ENCODE measurements at regions not wholly inside any gene's neighbourhood (a gene's known extent, or its start where the extent isn't known, plus 50 kb on each side); places are given as distances from the start of the nearest gene placed in this dataset.

DNA sequence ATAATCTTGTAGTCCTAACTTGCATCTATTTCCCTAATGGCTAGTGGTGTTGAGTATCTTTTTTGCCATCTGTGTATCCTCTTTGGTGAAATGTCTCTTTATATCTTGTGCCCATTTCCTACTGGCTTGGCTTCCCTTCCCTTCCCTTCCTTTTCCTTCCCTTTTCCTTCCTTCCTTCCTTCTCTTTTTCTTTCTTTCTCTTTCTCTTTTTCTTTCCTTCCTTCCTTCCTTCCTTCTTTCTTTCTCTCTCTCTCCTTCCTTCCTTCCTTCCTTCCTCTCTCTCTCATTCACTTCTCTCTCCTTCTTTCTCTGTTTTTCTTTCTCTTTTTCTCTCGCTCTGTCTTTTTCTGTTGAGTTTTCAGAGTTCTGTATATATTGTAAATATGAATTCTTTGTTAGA is 61.5 kb upstream of the SLC4A4 start:
- no peak for DNase-seq (ENCODE audit: low read depth)

DNA sequence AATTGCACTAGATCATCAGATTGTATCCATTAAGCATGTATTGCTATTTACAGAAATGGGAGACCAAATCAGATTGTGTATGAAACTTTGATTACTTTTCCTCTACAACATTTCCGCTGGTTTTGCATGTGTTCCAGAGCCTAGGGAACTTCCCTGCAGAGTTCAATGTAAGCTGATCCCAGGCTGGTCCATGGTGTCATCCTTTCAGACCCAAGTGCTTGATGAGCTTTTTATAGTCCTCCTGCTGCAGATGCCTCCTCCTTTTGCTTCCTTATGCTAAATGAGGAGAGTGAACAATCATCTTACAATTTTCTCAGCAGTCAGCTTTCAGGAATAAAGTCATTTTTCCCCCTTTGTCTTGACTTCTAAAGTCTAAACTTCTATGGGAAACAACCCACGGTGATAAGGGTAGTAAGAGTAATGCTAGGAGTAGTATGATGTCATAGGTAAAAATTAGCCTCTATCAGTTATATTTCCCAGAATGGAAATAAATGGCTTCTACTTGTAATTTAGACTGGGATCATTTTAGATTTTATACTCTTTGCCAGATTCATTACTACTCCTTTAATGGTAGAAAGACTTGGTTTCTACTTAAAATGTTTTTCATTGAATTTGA is 55.1 kb upstream of the SLC4A4 start:
- no peak for DNase-seq (ENCODE audit: low read depth)

DNA sequence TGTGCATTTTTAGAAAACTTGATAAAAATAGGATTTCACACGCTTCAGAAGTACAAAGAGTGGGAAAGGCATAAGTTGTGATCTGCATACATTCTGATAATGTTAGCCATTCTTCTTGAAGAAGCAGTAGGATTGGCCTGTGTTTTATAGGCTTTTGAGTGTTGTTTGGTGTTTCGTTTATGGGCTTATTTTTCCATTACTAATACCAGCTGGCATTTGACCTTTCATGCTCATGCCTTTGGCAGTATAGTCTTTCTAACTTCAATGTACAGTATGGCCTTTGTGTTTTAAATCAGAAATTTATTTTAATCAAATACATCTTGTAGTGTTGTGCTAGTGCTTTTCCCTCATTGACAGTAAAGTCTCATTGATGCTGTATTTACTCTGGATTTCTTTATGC is 51.5 kb upstream of the SLC4A4 start:
- no peak for DNase-seq (ENCODE audit: low read depth)

DNA sequence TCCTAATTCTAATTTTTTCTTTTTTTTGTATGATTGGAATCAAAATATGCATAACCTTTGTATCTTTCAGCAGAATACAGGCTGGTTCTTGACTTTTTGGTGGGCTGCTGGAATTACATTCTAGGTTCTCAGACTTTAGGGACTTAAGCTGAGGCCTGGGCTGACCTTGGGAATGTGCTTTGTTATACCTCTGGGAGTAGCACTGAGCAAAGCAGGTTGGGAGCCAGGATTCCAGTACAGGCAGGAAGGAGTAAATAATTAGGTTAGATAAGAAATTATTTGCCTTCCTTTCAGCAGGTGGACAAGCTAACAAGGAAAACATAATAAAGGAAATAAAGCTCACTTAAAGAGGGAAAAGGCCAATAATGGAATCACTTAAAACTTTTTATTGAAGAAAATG is 49.9 kb upstream of the SLC4A4 start:
- DNase-seq (ENCODE audit: low read depth), result no peak
